ENCODE measurements at regions not wholly inside any gene's neighbourhood (a gene's known extent, or its start where the extent isn't known, plus 50 kb on each side); places are given as distances from the start of the nearest gene placed in this dataset.

GRCh38 chr10:44168478-44168877, 216.4 kb downstream of the CXCL12 start:
- TF ChIP-seq RCOR1 (IDR thresholded peaks at IDR 0.05; ENCODE audit: low read length) (no peak), CTCF (IDR thresholded peaks at IDR 0.05) (no peak), ZBTB33 (IDR thresholded peaks at IDR 0.05; ENCODE audit: borderline replicate concordance, low read depth) (no peak), EP300 (IDR thresholded peaks at IDR 0.05; ENCODE audit: borderline replicate concordance in 1 of 2, low read depth in 1 of 2, low read length in 1 of 2) (no peak), POLR2AphosphoS5 (IDR thresholded peaks at IDR 0.05; ENCODE audit: low read depth, low read length) (no peak), RFX5 (IDR thresholded peaks at IDR 0.05; ENCODE audit: low read length) (no peak), MAX (IDR thresholded peaks at IDR 0.05; ENCODE audit: low read depth) (no peak), MEF2A (IDR thresholded peaks at IDR 0.05; ENCODE audit: borderline replicate concordance, low read depth) (no peak), CHD2 (IDR thresholded peaks at IDR 0.05; ENCODE audit: low read length, partially characterized antibody) (no peak), RXRA (IDR thresholded peaks at IDR 0.05; ENCODE audit: borderline replicate concordance, low read depth) (no peak), TCF12 (IDR thresholded peaks at IDR 0.05) (no peak), SIN3A (IDR thresholded peaks at IDR 0.05; ENCODE audit: borderline replicate concordance, low read depth, low read length) (no peak)
